ENCODE measurements at regions not wholly inside any gene's neighbourhood (a gene's known extent, or its start where the extent isn't known, plus 50 kb on each side); places are given as distances from the start of the nearest gene placed in this dataset.

- H3K4me3 Mint-ChIP-seq = no peak overlapping the region
- TF ChIP-seq, protein P1, sequence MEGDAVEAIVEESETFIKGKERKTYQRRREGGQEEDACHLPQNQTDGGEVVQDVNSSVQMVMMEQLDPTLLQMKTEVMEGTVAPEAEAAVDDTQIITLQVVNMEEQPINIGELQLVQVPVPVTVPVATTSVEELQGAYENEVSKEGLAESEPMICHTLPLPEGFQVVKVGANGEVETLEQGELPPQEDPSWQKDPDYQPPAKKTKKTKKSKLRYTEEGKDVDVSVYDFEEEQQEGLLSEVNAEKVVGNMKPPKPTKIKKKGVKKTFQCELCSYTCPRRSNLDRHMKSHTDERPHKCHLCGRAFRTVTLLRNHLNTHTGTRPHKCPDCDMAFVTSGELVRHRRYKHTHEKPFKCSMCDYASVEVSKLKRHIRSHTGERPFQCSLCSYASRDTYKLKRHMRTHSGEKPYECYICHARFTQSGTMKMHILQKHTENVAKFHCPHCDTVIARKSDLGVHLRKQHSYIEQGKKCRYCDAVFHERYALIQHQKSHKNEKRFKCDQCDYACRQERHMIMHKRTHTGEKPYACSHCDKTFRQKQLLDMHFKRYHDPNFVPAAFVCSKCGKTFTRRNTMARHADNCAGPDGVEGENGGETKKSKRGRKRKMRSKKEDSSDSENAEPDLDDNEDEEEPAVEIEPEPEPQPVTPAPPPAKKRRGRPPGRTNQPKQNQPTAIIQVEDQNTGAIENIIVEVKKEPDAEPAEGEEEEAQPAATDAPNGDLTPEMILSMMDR (IDR thresholded peaks at IDR 0.05) = no peak
- H3K27ac Mint-ChIP-seq = no peak overlapping the region
- peaks cover 4% of the 10 kb centered on the region for H3K4me1 Mint-ChIP-seq
- H3K9me3 Mint-ChIP-seq = peaks cover 3% of the 10 kb centered on the region
- peaks cover 7% of the 10 kb centered on the region for H3K27me3 Mint-ChIP-seq (ENCODE audit: low read depth, poor library complexity)
- no peaks in the 10 kb centered on the region for H3K36me3 Mint-ChIP-seq (ENCODE audit: low read depth)
- no peak for DNase-seq
These were observed 453.2 kb upstream of the PROK2 start for GRCh38 chr3:72238010-72238691.

DNA sequence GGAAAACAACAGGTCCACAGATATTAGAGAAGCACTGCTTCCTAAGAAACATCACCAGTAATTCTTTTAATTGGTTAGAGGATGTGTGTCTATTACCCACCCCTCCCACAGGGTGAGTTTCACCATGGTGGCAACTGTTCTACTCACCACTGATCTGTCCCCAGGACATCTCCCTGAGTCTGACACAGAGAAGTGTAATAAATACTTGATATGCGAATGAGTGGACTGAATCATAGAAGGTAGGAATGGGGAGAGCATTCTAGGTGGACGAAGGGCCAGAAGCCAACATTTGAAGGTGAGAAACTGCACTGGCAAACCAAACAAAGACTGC, 452.7 kb upstream of the PROK2 start:
- DNase-seq = no peak
- peaks cover 8% of the 10 kb centered on the region for H3K9me3 Mint-ChIP-seq
- no peak overlapping the region for H3K27ac Mint-ChIP-seq
- TF ChIP-seq, protein P1 (IDR thresholded peaks at IDR 0.05) = no peak
- no peak overlapping the region for H3K4me3 Mint-ChIP-seq
- no peaks in the 10 kb centered on the region for H3K36me3 Mint-ChIP-seq (ENCODE audit: low read depth)
- H3K27me3 Mint-ChIP-seq (ENCODE audit: low read depth, poor library complexity) = peaks cover 7% of the 10 kb centered on the region
- peaks cover 4% of the 10 kb centered on the region for H3K4me1 Mint-ChIP-seq

DNA sequence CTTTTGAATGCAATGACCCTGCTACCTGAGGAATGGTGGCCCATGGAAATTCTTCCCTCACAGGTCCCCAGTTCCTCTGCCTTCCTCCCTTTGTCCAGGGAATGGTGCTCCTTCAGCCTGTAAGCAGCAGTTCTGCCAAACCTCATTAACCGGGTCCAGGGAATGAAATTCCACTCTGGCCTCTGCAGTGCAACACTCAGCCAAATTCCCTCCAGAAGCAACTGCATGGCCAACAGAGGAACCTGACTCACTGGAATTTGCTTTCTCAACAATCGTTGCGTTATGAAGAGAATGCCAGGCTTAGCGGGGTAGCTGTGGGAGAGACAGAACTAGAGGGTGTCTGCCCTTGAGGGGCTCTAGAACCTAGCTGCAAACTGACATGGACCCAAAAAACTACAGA, 449.4 kb upstream of the PROK2 start:
- H3K27ac Mint-ChIP-seq = no peak overlapping the region
- no peak for DNase-seq
- peaks cover 12% of the 10 kb centered on the region for H3K27me3 Mint-ChIP-seq (ENCODE audit: low read depth, poor library complexity)
- H3K4me3 Mint-ChIP-seq = no peak overlapping the region
- peaks cover 9% of the 10 kb centered on the region for H3K9me3 Mint-ChIP-seq
- no peaks in the 10 kb centered on the region for H3K36me3 Mint-ChIP-seq (ENCODE audit: low read depth)
- TF ChIP-seq, protein P1 (IDR thresholded peaks at IDR 0.05) = no peak
- H3K4me1 Mint-ChIP-seq = no peaks in the 10 kb centered on the region

- Mint-ChIP-seq H3K4me1 (no peaks in the 10 kb centered on the region), H3K36me3 (ENCODE audit: low read depth) (no peaks in the 10 kb centered on the region), H3K9me3 (peaks cover 9% of the 10 kb centered on the region), H3K27me3 (ENCODE audit: low read depth, poor library complexity) (peaks cover 12% of the 10 kb centered on the region), H3K27ac (no peak overlapping the region), H3K4me3 (no peak overlapping the region)
- TF ChIP-seq, protein P1 (IDR thresholded peaks at IDR 0.05) = no peak
- no peak for DNase-seq
These were observed 448.6 kb upstream of the PROK2 start for GRCh38 chr3:72233571-72233970.

- Mint-ChIP-seq H3K36me3 (ENCODE audit: low read depth) (peaks cover 1% of the 10 kb centered on the region), H3K27me3 (ENCODE audit: low read depth, poor library complexity) (peaks cover 12% of the 10 kb centered on the region), H3K9me3 (peaks cover 15% of the 10 kb centered on the region), H3K4me1 (peaks cover 4% of the 10 kb centered on the region), H3K27ac (no peak overlapping the region), H3K4me3 (no peak overlapping the region)
- TF ChIP-seq, protein P1 (IDR thresholded peaks at IDR 0.05) = no peak
- DNase-seq = no peak
These were observed 447.8 kb upstream of the PROK2 start for GRCh38 chr3:72232777-72233176.

DNA sequence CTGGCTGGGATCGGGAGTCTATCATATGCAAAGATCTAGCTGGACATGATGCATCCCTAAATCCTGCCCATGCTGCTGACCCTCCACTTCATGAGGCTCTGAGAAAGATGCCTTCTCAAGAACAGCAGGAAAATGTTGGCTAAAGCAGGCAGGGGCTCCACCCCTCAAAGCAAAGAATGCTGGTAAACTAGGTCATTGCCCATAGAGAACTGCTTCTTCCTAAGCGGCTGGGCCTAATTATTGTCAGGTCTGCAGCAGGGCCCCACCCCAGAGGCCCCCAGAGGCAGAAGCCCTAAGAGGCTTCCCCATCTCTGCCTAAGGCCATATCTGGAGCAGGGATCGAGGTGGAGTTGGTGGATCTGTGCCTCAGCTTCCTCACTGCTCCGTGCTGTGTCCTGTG, 447.4 kb upstream of the PROK2 start:
- peaks cover 12% of the 10 kb centered on the region for H3K27me3 Mint-ChIP-seq (ENCODE audit: low read depth, poor library complexity)
- H3K4me3 Mint-ChIP-seq = no peak overlapping the region
- peaks cover 6% of the 10 kb centered on the region for H3K36me3 Mint-ChIP-seq (ENCODE audit: low read depth)
- peaks cover 19% of the 10 kb centered on the region for H3K9me3 Mint-ChIP-seq
- TF ChIP-seq, protein P1 (IDR thresholded peaks at IDR 0.05) = no peak
- no peak for DNase-seq
- H3K27ac Mint-ChIP-seq = no peak overlapping the region
- peaks cover 8% of the 10 kb centered on the region for H3K4me1 Mint-ChIP-seq
